COLO668 (cell line): ENCODE measurements at regions not wholly inside any gene's neighbourhood (a gene's known extent, or its start where the extent isn't known, plus 50 kb on each side); places are given as distances from the start of the nearest gene placed in this dataset.
"Not testable (repeated sequence)": the region's sequence is repeated elsewhere in the genome, so short reads cannot be mapped to it uniquely, and the experiment has no call there.

Experiments used
- DNase-seq: peaks from one replicate; lab custom pipeline; 2025; ENCODE audit not compliant: unreplicated experiment; lab: John Stamatoyannopoulos, UW

DNA sequence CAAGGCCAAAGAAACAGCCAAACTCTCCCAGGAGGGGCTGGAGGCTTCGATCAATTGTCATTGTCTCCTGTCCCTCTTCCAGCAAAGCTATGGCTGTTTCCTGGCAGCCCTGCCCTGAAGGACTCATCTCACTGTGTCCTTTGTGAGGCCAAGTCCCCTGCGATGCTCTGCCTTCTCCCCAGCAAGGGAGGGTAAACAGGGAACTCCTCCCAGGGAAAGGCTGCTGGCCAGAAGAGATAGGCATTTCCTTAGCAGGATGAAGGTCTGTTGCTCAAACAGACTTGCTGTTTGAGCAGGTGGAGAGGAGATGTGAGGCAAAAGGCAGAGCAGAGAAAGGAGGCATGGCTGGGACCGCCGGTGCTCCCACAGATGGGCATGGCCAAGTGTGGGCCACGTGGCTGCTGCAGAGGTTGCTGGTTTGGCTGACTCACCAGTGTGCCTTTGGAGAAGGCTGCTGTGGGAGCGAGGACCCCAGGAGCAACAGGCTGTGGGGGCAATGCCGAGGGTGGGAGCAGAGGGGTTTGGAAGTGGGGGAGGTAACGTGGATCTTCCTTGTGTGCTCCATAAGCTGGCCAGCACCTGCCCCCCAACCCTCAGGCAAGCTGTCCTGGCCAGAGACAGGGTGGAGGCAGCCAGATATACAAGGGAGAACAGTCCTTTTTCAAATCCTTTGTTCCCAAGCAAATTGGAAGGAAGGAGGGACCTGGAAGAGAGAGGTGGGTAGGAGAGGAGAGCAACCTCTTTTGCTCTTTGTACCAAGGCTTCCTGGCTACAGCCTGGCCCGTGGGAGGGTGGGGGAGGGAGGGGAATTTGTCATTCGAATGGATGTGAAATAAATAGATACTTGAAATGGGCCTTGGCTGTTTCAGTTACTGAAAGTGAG, 449.8 kb downstream of the SIPA1L2 start:
- DNase-seq, result no peak

DNA sequence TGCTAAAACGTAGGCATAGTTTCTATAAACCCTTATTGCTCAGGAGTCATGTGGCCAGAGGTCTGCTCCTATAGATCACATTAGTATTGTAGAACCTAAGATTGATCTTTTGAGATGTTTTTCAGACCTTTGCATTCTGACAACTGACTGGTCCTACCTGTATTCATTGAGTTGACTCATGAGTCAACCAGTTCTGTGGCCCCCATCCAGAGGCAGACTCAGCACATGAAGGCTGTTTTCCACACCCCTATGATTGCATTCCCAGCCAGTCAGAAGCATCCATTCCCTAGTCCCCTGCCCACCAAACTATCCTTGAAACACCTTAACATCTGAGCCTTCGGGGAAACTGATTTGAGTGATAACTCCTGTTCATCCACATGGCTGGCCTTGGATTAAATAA, 451.7 kb downstream of the SIPA1L2 start:
- DNase-seq, result no peak

DNA sequence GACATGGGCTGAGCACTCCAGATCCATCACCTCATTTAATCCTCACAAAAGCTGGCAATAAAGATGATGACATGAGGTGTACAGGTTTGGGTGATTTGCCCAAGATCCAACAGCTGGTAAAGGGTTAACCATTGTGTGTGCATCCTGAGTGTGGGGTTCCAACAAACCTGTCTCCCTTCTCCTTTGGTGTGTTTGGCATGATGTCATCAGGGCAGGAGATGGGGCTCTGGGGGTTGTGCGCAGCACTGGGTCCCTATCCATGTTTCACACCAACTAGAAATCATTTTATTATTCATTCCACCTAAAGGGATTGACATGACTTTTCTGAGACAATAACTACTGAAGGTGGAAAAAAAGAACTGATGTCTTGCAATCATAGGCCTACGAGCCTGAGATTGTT, 452.5 kb downstream of the SIPA1L2 start:
- DNase-seq, result no peak

DNA sequence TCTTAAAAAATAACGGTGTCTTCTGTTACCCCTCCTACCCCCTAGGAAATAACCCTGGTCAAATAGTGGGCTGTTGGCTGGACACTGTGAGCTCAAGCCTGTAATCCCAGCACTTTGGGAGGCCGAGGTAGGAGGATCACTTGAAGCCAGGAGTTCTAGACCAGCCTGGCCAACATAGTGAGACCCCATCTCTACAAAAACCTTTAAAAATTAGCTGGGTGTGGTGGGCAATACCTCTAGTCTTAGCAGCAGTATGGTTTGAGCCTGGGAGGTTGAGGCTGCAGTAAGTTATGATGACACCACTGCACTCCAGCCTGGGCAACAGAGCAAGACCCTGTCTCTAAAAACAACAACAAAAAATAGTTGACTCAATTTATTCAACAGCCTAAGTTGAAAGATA, 453.7 kb downstream of the SIPA1L2 start:
- no peak for DNase-seq

DNA sequence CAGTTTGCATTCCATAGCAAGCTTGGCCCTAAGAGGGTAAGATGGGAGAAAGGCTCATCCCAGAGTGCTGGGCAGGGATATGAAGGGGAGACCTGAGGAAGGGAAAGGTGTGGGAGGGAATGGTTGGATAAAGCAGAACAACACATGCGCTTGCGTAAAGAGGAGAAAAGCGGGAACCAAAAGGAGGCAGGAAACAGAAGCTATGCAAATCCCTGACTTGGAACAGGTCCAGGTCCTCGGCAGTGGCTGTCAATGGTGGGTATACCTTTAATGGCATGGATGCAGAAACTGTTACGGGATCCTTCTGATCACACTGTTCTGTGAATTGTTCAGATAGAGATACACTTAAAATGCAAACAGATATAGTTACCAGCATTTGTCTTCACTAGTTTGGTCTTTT, 455.6 kb downstream of the SIPA1L2 start:
- DNase-seq, result peak; percentile 46

DNA sequence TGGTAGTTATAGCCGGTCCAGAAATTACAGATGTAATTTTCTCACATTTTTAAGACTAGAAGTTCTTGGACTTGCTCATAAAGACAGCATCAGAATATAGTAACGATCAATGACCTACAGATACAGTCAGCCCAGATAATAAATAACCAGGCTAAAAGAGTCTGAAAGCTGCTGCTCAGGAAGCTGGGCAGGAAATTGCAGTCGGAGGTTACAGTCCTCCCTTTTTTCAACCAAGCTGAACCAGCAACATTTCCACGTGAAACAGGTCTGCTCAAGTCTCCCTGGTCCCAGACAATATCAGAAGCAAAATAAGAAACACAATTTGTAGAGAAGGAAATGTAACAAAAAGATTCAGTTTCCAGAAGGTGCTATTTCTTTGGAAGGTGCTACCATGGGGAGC, 457.4 kb downstream of the SIPA1L2 start:
- DNase-seq, result no peak

- DNase-seq, result no peak
Observed at GRCh38 chr1:232170909-232171308, 459.0 kb downstream of the SIPA1L2 start.

DNA sequence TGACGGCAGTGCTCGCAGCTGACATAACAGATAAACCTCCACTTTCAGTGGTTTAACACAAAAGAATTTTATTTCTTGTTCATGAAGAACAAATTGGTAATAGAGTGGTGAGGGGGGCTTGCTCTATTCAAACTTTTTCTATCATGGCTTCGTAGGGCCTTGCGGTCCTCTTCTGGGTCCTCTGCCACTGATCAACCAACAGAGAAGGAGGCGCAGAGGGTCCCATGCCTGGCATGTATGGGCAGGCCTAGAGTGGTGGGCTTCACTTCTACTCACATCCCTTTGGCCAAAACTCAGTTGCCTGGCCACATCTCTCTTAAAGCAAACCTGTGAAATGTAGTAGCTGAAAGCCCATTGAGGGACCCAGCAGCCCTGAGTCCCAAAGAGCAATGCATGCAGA, 460.5 kb downstream of the SIPA1L2 start:
- DNase-seq, result no peak

- no peak for DNase-seq
Observed at GRCh38 chr1:232168508-232168907, 461.4 kb downstream of the SIPA1L2 start.

DNA sequence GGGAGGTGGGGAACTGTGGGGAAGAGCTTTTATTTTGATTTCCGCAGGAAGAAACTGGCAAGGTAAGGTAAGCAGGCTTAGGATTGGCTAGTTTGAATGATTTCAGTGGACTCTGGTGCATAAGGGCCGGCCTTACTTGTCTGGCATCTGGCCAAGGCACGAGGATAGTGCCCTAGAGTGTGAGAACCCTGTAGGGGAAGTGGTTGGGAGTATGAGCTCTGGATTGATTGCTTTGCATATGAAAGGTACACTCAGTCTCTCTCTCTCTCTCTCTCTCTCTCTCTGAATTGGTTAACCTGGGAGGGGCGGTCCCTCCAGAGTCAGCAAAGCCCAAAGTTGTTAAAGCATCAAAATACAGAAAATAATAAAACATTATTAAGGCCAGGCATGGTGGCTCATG, 463.0 kb downstream of the SIPA1L2 start:
- peak; percentile 42 for DNase-seq

- DNase-seq, result no peak
Observed at GRCh38 chr1:232164078-232164963, 465.6 kb downstream of the SIPA1L2 start.

DNA sequence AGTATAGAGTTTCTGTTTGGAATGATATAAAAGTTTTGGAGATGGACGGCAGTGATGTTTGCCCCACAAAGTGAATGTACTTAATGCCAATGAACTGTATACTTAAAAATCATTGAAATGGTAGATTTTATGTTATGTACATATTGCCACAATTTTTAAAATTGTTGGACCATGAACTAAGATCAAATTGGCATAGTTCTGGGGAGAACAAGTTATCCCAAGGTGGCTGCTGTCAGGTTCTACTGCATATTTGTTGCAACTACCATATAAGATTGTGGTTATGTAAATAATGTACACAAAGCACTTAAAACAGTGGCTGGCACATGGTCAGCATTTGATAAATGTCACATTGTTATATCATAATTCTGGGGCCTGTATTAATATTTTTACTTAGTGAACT, 466.4 kb downstream of the SIPA1L2 start:
- no peak for DNase-seq

DNA sequence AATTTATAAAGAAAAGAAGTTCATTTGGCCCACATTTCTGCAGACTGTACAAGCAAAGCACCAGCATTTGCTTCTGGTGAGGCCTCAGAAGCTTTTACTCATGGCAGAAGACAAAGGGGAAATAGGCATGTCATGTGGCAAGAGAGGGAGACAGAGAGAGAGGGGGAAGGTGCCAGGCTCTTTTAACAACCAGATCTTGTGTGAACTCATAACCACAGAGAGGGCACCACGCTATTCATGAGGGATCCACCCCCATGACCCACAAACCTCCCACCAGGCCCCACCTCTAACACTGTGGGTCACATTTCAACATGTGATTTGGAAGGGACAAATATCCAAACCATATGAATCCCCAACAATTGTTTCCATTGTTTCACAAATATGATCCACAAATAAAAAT, 467.9 kb downstream of the SIPA1L2 start:
- no peak for DNase-seq

- DNase-seq, result not testable (repeated sequence)
Observed at GRCh38 chr1:232158558-232158957, 471.4 kb downstream of the SIPA1L2 start.

GRCh38 chr1:232156070-232156469, 473.9 kb downstream of the SIPA1L2 start:
- DNase-seq, result not testable (repeated sequence)

DNA sequence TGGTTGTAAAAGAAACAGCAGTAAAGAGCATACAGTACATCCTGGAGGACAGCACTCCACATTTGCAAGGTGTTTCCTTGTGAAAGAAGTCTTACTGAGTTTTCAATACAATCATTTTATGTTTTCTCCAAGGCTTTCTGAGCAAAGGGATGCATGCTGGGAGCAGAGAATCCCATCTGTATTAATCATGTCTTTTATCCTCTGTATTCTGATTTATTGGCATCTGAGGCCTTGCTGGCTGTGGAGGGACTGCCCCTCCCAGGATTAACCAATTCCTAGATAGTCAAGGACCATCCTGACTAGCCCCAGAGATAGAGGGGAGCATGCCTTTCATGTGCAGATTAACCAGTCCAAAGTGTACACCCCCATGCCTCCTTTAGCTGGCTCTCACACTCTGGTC, 476.3 kb downstream of the SIPA1L2 start:
- no peak for DNase-seq

DNA sequence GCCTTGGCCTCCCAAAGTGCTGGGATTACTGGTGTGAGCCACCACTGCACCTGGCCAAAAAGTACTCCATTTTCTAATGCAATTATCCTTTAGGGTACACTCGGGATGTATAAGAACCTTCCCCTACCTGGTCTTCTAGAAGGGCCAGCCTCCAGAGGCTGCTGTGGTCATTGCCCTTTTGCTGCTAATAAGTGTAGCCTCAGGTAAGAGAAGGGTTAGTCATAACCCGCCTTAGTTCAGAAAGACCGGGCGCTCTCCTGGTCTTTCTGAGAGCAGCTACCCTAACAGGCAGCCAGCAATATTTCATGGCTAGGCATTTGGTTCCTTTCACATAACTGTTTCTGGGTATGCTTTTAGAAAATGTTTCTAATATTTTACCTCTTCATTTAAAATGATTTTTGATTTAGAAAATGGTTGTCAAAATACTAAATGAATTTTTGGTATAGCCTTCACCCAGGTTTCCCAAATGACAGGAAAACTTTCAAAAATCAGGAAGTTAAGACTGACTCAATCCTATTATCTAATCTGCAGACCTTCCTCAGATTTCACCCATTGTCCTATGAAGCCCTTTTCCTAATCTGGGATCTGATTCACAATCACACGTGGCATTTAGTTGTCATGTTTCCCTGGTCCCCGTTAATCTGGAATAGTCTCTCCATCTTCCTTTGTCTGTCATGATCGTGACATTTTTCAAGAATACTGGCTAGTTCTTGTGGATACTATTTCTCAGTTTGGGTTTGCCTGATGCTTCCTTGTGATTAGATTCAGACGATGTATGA, 479.0 kb downstream of the SIPA1L2 start:
- no peak for DNase-seq

GRCh38 chr1:232149287-232150201, 480.4 kb downstream of the SIPA1L2 start:
- no peak for DNase-seq

DNA sequence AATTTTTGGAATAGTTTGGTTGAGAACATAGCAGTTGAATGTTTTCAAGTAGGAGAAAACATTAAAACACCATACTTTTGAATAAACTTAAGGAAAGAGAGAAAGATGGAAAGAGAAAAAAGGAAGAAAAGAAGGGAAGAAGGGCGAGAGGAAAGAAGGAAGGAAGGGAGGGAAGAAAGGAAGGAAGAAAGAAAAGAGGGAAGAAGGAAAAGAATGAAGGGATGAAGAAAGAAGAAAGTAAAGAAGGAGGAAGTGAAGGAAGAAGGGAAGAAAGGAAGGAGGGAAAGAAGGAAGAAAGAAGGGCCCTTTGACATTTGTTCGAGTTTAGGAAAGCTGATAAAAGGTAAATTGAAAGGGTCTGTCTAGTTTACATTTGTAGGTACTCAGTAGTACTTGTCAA, 482.7 kb downstream of the SIPA1L2 start:
- no peak for DNase-seq

DNA sequence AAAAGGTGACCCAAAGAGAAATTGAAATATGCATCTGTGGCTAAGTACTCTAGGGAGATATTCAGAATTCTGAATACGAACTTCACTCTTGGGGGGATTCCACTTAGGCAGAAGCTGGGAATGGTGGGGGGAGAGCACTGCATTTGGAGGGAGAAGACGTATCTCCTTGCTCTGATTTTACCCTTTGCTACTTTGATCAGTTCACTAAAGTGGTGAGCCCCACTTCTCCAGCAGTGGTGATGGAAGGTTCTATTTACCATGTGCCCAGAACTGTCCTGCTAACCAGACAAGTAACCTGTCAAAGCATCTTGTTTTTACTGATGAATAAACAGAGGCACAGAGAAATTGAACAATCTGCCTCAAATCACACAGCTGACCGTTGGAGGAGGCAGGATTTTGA, 483.4 kb downstream of the SIPA1L2 start:
- DNase-seq, result no peak
